ENCODE measurements at regions not wholly inside any gene's neighbourhood (a gene's known extent, or its start where the extent isn't known, plus 50 kb on each side); places are given as distances from the start of the nearest gene placed in this dataset.

- DNase-seq (ENCODE audit: low spot score) (no peak), ATAC-seq (ENCODE audit: insufficient number of reproducible peaks, low FRiP score, low read depth) (no peak)
These were observed 123.9 kb upstream of the ACKR3 start for GRCh38 chr2:236445678-236446077.

DNA sequence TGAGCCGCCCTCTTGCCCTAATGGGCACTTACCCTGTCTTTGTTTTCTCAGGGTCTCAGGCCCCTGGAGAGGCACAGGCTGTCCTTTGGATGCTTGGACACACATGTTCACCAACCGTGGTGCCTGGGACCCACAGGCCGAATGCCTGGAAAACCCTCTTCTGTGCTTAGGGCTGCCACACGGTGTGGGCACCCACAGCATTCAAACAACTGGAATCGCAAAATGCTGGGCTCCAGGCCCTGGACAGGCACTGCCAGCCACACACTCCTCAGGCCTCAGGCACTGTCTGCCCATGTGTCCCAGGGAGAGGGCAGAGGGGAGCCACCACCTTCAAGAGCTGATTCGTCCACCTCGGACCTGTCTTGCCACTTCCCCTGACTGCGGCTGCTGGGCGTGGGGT, 123.1 kb upstream of the ACKR3 start:
- no peaks in the 10 kb centered on the region for H3K36me3 ChIP-seq
- no peaks in the 10 kb centered on the region for H3K27me3 ChIP-seq (replicated peaks; ENCODE audit: insufficient read depth)
- H3K4me3 ChIP-seq: no peak overlapping the region
- no peaks in the 10 kb centered on the region for H3K9me3 ChIP-seq
- TF ChIP-seq CTCF (IDR thresholded peaks at IDR 0.05): no peak
- DNase-seq (ENCODE audit: low spot score) (no peak), ATAC-seq (ENCODE audit: insufficient number of reproducible peaks, low FRiP score, low read depth) (no peak)
- H3K4me1 ChIP-seq (ENCODE audit: control insufficient read depth in 1 of 2, low read depth in 2 of 2): peaks cover 4 to 5% of the 10 kb centered on the region in 2 donors
- H3K27ac ChIP-seq: no peak overlapping the region

More at GRCh38 chr2:236445678-236446077, 123.9 kb upstream of the ACKR3 start:
- Histone ChIP-seq H3K27ac (no peak overlapping the region), H3K4me1 (ENCODE audit: control insufficient read depth in 1 of 2, low read depth in 2 of 2) (peaks cover 4 to 5% of the 10 kb centered on the region in 2 donors), H3K9me3 (no peaks in the 10 kb centered on the region), H3K27me3 (replicated peaks; ENCODE audit: insufficient read depth) (no peaks in the 10 kb centered on the region), H3K36me3 (no peaks in the 10 kb centered on the region), H3K4me3 (no peak overlapping the region)
- no peak for TF ChIP-seq CTCF (IDR thresholded peaks at IDR 0.05)

DNA sequence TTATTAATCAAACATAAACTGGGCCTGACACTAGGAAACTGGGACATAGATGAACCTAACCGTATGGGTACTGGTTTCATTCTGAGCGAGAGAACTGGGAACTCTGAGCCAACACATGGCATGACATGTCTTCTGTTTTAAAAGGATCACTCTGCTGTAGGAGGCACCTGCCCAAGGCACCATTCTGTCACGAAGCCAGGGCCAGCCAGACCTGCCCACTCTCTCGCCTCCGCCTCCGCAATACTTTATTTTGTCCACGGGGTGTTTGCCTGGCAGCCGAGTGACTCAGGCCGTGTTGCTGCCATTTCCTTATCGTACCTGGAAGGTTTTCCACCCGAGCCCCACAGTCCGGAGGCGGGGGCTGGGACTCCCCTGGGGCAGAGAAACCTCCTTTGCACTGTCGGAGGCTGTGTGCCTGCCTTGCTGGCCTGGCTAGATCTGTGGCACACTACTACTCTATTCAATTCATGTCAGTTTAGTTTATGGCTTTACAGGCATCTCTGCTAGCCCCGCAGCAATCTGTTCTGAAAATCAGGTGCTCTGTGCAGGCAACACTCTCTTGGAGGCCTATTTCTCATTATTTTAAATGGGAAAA, 120.4 kb upstream of the ACKR3 start:
- Histone ChIP-seq H3K27ac (no peak overlapping the region), H3K36me3 (no peaks in the 10 kb centered on the region), H3K27me3 (replicated peaks; ENCODE audit: insufficient read depth) (no peaks in the 10 kb centered on the region), H3K9me3 (no peaks in the 10 kb centered on the region), H3K4me3 (no peak overlapping the region), H3K4me1 (ENCODE audit: control insufficient read depth in 1 of 2, low read depth in 2 of 2) (peaks cover 4 to 5% of the 10 kb centered on the region in 2 donors)
- no peak for TF ChIP-seq CTCF (IDR thresholded peaks at IDR 0.05)
- ATAC-seq (ENCODE audit: insufficient number of reproducible peaks, low FRiP score, low read depth) (no peak), DNase-seq (ENCODE audit: low spot score) (no peak)

DNA sequence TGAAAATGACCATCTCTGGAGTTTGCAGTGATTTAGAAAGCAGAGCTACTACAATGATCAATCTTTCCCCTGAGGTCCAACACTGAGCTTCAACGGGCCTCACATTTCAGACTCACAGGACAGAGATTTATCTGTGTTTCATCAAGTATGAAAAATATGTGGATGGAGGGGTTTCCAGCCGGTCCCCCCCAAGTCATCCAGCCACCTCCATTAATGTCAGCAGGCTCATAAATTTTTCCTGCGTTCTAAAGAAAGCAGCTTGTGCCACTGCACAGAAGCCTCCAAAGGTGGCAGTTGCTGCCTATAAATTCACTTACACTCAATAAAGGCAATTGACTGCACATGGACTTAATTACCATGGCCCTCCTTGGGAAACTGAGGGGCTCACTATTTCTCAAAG, 117.4 kb upstream of the ACKR3 start:
- Histone ChIP-seq H3K4me3 (no peak overlapping the region), H3K27ac (no peak overlapping the region), H3K9me3 (no peaks in the 10 kb centered on the region), H3K27me3 (replicated peaks; ENCODE audit: insufficient read depth) (no peaks in the 10 kb centered on the region), H3K36me3 (no peaks in the 10 kb centered on the region), H3K4me1 (ENCODE audit: control insufficient read depth in 1 of 2, low read depth in 2 of 2) (peaks cover 4 to 5% of the 10 kb centered on the region in 2 donors)
- DNase-seq (ENCODE audit: low spot score) (no peak), ATAC-seq (ENCODE audit: insufficient number of reproducible peaks, low FRiP score, low read depth) (no peak)
- TF ChIP-seq CTCF (IDR thresholded peaks at IDR 0.05): no peak

GRCh38 chr2:236454076-236454475, 115.5 kb upstream of the ACKR3 start:
- H3K36me3 ChIP-seq: no peaks in the 10 kb centered on the region
- H3K27me3 ChIP-seq (replicated peaks; ENCODE audit: insufficient read depth): no peaks in the 10 kb centered on the region
- DNase-seq (ENCODE audit: low spot score) (no peak), ATAC-seq (ENCODE audit: insufficient number of reproducible peaks, low FRiP score, low read depth) (no peak)
- no peak overlapping the region for H3K4me3 ChIP-seq
- H3K4me1 ChIP-seq (ENCODE audit: control insufficient read depth in 1 of 2, low read depth in 2 of 2): peaks cover 4 to 5% of the 10 kb centered on the region in 2 donors
- H3K9me3 ChIP-seq: no peaks in the 10 kb centered on the region
- no peak for TF ChIP-seq CTCF (IDR thresholded peaks at IDR 0.05)
- no peak overlapping the region for H3K27ac ChIP-seq
